ENCODE measurements at regions not wholly inside any gene's neighbourhood (a gene's known extent, or its start where the extent isn't known, plus 50 kb on each side); places are given as distances from the start of the nearest gene placed in this dataset.

GRCh38 chr6:165988302-165988756, 179.3 kb downstream of the TBXT start:
- no peak for TF ChIP-seq CTCF (IDR thresholded peaks at IDR 0.05)
- no peak for TF ChIP-seq TCF7L2 (IDR thresholded peaks at IDR 0.05; ENCODE audit: low read depth, low read length)
- no peak for TF ChIP-seq POLR2AphosphoS5 (IDR thresholded peaks at IDR 0.05; ENCODE audit: low read depth, low read length)

All from Panc1 (cell line).